Pancreas (tissue), 10 donors: ENCODE measurements at regions not wholly inside any gene's neighbourhood (a gene's known extent, or its start where the extent isn't known, plus 50 kb on each side); places are given as distances from the start of the nearest gene placed in this dataset.

Source experiments
- ATAC-seq, 4 donors: fragments of 200-7000 bp; cut with Tn5 transposase; one replicate each; pipeline versions ENCODE4 v1.8.0 to v1.9.1; 2020; ENCODE audit warnings: mild to moderate bottlenecking in 4 of 4, moderate library complexity in 4 of 4
- DNase-seq, 6 donors: peaks; one replicate each; pipeline ENCODE4 v3.0.0-alpha.2; 2020
- FAIRE-seq: peaks from 2 replicates; lab custom pipeline; 2012; peaks lifted over from hg19 to GRCh38; lab: Jason Lieb, UNC
- H3K27ac ChIP-seq, 4 donors: fragments of 200-600 bp; sonication (generic); 1 replicate in 3 of 4; 2 replicates in 1 of 4; pipeline versions ENCODE4 v1.5.0 to v1.8.0; 2020
- H3K27me3 ChIP-seq, 4 donors: fragments of 200-600 bp; one replicate each; pipeline ENCODE4 v1.8.0; 2021
- H3K36me3 ChIP-seq, 3 donors: fragments of 200-600 bp; sonication (generic) in 1 of 3; one replicate each; pipeline versions ENCODE4 v1.5.0 to v1.8.0; 2020 to 2021
- H3K4me1 ChIP-seq, 3 donors: fragments of 200-600 bp; one replicate each; pipeline ENCODE4 v1.8.0; 2021
- H3K4me3 ChIP-seq, 4 donors: fragments of 200-600 bp; sonication (generic) in 2 of 4; one replicate each; pipeline versions ENCODE4 v1.5.0 to v1.8.0; 2020 to 2021
- H3K9me3 ChIP-seq, 4 donors: fragments of 200-600 bp; one replicate each; pipeline ENCODE4 v1.8.0; 2021
- WGBS, 2 donors: extraction: QIAGEN DNeasy Blood & Tissue Kit; methylation state at CpG; one replicate each; pipeline ENCODE4 v1.1.7; 2013; 5-methylcytosine and 5-hydroxymethylcytosine counted together
- intact Hi-C, 3 donors: fragments of 100-400 bp; cut with DNase I; formaldehyde crosslinking; loops; one replicate each; pipeline versions ENCODE4 v1.11.1 to v1.14.2; 2022
- TF ChIP-seq, protein P1 (sequence below), 4 donors: fragments of 200-600 bp; sonication (generic) in 3 of 4; IDR thresholded peaks; one replicate each; pipeline versions ENCODE4 v1.5.0 to v1.8.0; 2021; ENCODE audit warnings: antibody characterized with exemption in 4 of 4
- donor health status: healthy with polysubstance abuse.
- donor health status: DM: no; HTN: no; CAD: no; lungs with moderate emphysema.
- donor health status: DM: no; HTN: no; CAD: no.
- donor health status: control.
- donor health status: control.
- donor health status: Bipolar disorder and iron deficiency.
- donor health status: DM: yes; HTN: yes; CAD: no.
- donor health status: DM: no; HTN: no; CAD: no.
- donor health status: DM: no; HTN: no; CAD: no.
- donor health status: DM: yes; HTN: yes; CAD: no.

GRCh38 chr11:121887976-121888557 lies 227.9 kb downstream of the BLID start:
- no peak overlapping the region for H3K27ac ChIP-seq
- H3K4me1 ChIP-seq, result peaks cover 0 to 4% (median 0%) of the 10 kb centered on the region in 3 donors
- no peaks in the 10 kb centered on the region for H3K36me3 ChIP-seq
- DNase-seq, result no peak
- 70 to 84% methylated on average over 4 of the region's 4 CpGs for WGBS, 2 donors
- H3K9me3 ChIP-seq, result no peaks in the 10 kb centered on the region
- no peak for FAIRE-seq
- TF ChIP-seq, protein P1, sequence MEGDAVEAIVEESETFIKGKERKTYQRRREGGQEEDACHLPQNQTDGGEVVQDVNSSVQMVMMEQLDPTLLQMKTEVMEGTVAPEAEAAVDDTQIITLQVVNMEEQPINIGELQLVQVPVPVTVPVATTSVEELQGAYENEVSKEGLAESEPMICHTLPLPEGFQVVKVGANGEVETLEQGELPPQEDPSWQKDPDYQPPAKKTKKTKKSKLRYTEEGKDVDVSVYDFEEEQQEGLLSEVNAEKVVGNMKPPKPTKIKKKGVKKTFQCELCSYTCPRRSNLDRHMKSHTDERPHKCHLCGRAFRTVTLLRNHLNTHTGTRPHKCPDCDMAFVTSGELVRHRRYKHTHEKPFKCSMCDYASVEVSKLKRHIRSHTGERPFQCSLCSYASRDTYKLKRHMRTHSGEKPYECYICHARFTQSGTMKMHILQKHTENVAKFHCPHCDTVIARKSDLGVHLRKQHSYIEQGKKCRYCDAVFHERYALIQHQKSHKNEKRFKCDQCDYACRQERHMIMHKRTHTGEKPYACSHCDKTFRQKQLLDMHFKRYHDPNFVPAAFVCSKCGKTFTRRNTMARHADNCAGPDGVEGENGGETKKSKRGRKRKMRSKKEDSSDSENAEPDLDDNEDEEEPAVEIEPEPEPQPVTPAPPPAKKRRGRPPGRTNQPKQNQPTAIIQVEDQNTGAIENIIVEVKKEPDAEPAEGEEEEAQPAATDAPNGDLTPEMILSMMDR (IDR thresholded peaks at IDR 0.05), result no peak
- H3K4me3 ChIP-seq, result no peak overlapping the region
- intact Hi-C loops, result no loop called here
- H3K27me3 ChIP-seq, result no peaks in the 10 kb centered on the region
- no peak for ATAC-seq

DNA sequence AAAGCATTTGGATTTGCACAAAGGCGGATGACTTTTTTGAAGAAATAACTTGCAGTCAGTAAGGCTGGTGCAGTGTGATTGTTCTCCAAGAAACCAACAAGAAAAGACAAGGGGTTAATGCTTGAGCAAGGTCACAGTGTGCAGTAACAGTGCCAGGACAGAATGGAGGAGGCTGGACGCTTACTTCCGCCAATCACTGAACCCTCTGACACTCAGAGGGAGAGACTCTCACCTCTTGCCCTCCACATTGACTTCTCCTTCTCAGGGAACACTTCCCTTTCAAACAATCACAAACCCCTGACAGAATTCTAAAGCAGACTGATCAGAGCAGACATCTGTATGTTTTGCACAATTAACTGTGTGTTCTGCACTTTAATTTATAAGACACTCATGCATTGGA lies 228.4 kb downstream of the BLID start:
- TF ChIP-seq, protein P1 (IDR thresholded peaks at IDR 0.05), result no peak
- Histone ChIP-seq H3K36me3 (no peaks in the 10 kb centered on the region), H3K27me3 (no peaks in the 10 kb centered on the region), H3K4me3 (no peak overlapping the region), H3K27ac (no peak overlapping the region), H3K4me1 (peaks cover 0 to 4% (median 0%) of the 10 kb centered on the region in 3 donors), H3K9me3 (no peaks in the 10 kb centered on the region)
- no peak for DNase-seq
- intact Hi-C loops, result no loop called here
- no peak for FAIRE-seq
- ATAC-seq, result peak in 2 of 4 donors; percentile 51 to 73
- WGBS, 2 donors, result 29 to 33% methylated on average over 3 of the region's 3 CpGs

DNA sequence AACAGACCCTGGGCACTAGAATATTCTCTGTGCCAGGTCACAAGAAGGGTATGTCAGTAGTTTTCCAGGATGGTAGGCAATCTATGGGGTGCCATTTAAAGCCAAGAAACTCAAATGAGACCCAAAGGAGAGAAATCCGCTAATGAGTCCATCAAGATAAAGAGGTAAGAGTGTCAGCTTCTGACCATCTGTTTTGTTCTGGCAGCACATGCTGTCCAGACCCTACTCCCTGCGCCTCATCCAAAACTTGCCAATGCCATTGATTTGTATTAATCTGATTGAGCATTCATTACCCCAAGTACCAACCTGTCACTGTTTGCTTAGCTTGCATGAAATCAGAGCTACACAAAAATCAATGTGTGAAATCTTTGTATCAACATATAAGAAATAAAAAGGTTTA lies 229.0 kb downstream of the BLID start:
- Histone ChIP-seq H3K4me1 (peaks cover 0 to 3% (median 0%) of the 10 kb centered on the region in 3 donors), H3K27me3 (no peaks in the 10 kb centered on the region), H3K36me3 (no peaks in the 10 kb centered on the region), H3K9me3 (no peaks in the 10 kb centered on the region), H3K4me3 (no peak overlapping the region), H3K27ac (no peak overlapping the region)
- TF ChIP-seq, protein P1 (IDR thresholded peaks at IDR 0.05), result no peak
- WGBS, 2 donors, result 75 to 82% methylated on average over 2 of the region's 2 CpGs
- FAIRE-seq (no peak), ATAC-seq (no peak), DNase-seq (no peak)
- intact Hi-C loops, result no loop called here

DNA sequence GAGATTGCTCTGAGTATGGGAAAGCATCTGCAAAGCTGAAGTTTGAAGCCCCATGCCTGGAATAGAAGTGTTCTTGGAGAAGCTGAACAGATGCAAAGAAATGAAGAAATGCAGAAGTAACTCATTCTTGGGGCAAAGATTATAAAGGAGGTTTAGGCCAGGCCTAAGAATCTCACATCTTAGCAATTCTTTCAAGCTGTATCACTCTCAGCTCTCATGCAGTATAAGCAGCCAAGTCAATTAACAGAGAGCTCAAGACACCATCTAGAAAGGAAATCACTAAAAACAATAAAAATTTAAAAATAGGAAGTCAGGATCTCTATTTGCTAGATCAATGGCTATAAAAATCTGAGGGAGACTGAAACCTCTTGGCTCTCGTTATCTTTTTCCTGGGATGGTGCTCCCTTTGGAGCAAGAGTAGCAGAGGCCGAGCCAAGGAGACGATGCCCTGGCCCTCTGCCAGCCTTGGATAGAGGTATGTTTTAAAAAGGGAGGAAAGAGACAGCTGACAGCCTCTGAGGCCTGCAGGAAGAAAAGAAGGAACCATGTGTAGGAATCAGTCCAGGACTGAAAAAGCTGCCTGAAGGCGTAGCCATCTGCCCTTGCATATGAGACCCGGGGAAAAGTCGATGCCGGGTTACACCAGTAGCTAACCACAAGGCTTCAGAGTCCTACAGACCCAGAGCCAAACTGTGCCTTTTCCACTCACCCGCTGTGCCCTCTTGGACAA lies 229.8 kb downstream of the BLID start:
- TF ChIP-seq, protein P1 (IDR thresholded peaks at IDR 0.05), result no peak
- DNase-seq, result no peak
- no peaks in the 10 kb centered on the region for H3K36me3 ChIP-seq
- intact Hi-C loops, result no loop called here
- peak in 2 of 4 donors; percentile 27 to 30 for ATAC-seq
- FAIRE-seq, result no peak
- no peak overlapping the region for H3K4me3 ChIP-seq
- H3K27ac ChIP-seq, result no peak overlapping the region
- H3K27me3 ChIP-seq, result no peaks in the 10 kb centered on the region
- no peaks in the 10 kb centered on the region for H3K4me1 ChIP-seq
- 61 to 65% methylated on average over 8 of the region's 8 CpGs for WGBS, 2 donors
- H3K9me3 ChIP-seq, result no peaks in the 10 kb centered on the region

- intact Hi-C loops, result no loop called here
- 55 to 57% methylated on average over 2 of the region's 2 CpGs for WGBS, 2 donors
- H3K36me3 ChIP-seq, result no peaks in the 10 kb centered on the region
- DNase-seq (no peak), ATAC-seq (no peak), FAIRE-seq (no peak)
- H3K27me3 ChIP-seq, result no peaks in the 10 kb centered on the region
- TF ChIP-seq, protein P1 (IDR thresholded peaks at IDR 0.05), result no peak
- no peaks in the 10 kb centered on the region for H3K9me3 ChIP-seq
- no peak overlapping the region for H3K27ac ChIP-seq
- H3K4me1 ChIP-seq, result no peaks in the 10 kb centered on the region
- H3K4me3 ChIP-seq, result no peak overlapping the region
These were observed 231.4 kb downstream of the BLID start for GRCh38 chr11:121884626-121885025.
